ENCODE measurements at regions not wholly inside any gene's neighbourhood (a gene's known extent, or its start where the extent isn't known, plus 50 kb on each side); places are given as distances from the start of the nearest gene placed in this dataset.

GRCh38 chr12:125738211-125738610, 673.0 kb downstream of the AACS start:
- DNase-seq (ENCODE audit: low read depth in 1 of 2, low spot score in 1 of 2): no peak

GRCh38 chr12:125742413-125742812, 677.2 kb downstream of the AACS start:
- no peak for DNase-seq (ENCODE audit: low read depth in 1 of 2, low spot score in 1 of 2)

GRCh38 chr12:125744201-125744600, 679.0 kb downstream of the AACS start:
- DNase-seq (ENCODE audit: low read depth in 1 of 2, low spot score in 1 of 2): no peak

- no peak for DNase-seq (ENCODE audit: low read depth in 1 of 2, low spot score in 1 of 2)
Measured at GRCh38 chr12:125755512-125755911, 690.3 kb downstream of the AACS start.

- DNase-seq (ENCODE audit: low read depth in 1 of 2, low spot score in 1 of 2): no peak
Measured at GRCh38 chr12:125766091-125766490, 700.9 kb downstream of the AACS start.

- no peak for DNase-seq (ENCODE audit: low read depth in 1 of 2, low spot score in 1 of 2)
Measured at GRCh38 chr12:125772403-125772802, 707.2 kb downstream of the AACS start.

GRCh38 chr12:125773033-125773640, 707.9 kb downstream of the AACS start:
- DNase-seq (ENCODE audit: low read depth in 1 of 2, low spot score in 1 of 2): no peak

- DNase-seq (ENCODE audit: low read depth in 1 of 2, low spot score in 1 of 2): no peak
Measured at GRCh38 chr12:125775507-125775906, 710.3 kb downstream of the AACS start.

- DNase-seq (ENCODE audit: low read depth in 1 of 2, low spot score in 1 of 2): no peak
Measured at GRCh38 chr12:125776212-125776611, 711.0 kb downstream of the AACS start.

- DNase-seq (ENCODE audit: low read depth in 1 of 2, low spot score in 1 of 2): no peak
Measured at GRCh38 chr12:125786143-125786542, 720.9 kb downstream of the AACS start.

GRCh38 chr12:125794401-125794800, 729.2 kb downstream of the AACS start:
- DNase-seq (ENCODE audit: low read depth in 1 of 2, low spot score in 1 of 2): no peak

- DNase-seq (ENCODE audit: low read depth in 1 of 2, low spot score in 1 of 2): no peak
Measured at GRCh38 chr12:125797421-125798175, 732.4 kb downstream of the AACS start.

- DNase-seq (ENCODE audit: low read depth in 1 of 2, low spot score in 1 of 2): no peak
Measured at GRCh38 chr12:125804660-125805059, 739.4 kb downstream of the AACS start.

GRCh38 chr12:125824276-125824675, 759.0 kb downstream of the AACS start:
- DNase-seq (ENCODE audit: low read depth in 1 of 2, low spot score in 1 of 2): no peak

GRCh38 chr12:125835852-125836251, 770.6 kb downstream of the AACS start:
- no peak for DNase-seq (ENCODE audit: low read depth in 1 of 2, low spot score in 1 of 2)

GRCh38 chr12:125836647-125837046, 771.4 kb downstream of the AACS start:
- no peak for DNase-seq (ENCODE audit: low read depth in 1 of 2, low spot score in 1 of 2)

- DNase-seq (ENCODE audit: low read depth in 1 of 2, low spot score in 1 of 2): no peak
Measured at GRCh38 chr12:125841332-125841731, 776.1 kb downstream of the AACS start.

- no peak for DNase-seq (ENCODE audit: low read depth in 1 of 2, low spot score in 1 of 2)
Measured at GRCh38 chr12:125852116-125852515, 786.9 kb downstream of the AACS start.

- no peak for DNase-seq (ENCODE audit: low read depth in 1 of 2, low spot score in 1 of 2)
Measured at GRCh38 chr12:125852679-125853078, 787.4 kb downstream of the AACS start.

- no peak for DNase-seq (ENCODE audit: low read depth in 1 of 2, low spot score in 1 of 2)
Measured at GRCh38 chr12:125853670-125854069, 788.4 kb downstream of the AACS start.

GRCh38 chr12:125856366-125856765, 791.1 kb downstream of the AACS start:
- DNase-seq (ENCODE audit: low read depth in 1 of 2, low spot score in 1 of 2): no peak

GRCh38 chr12:125856896-125857295, 791.7 kb downstream of the AACS start:
- DNase-seq (ENCODE audit: low read depth in 1 of 2, low spot score in 1 of 2): no peak
